Right ventricle myocardium superior (tissue), 1 donor: ENCODE measurements at regions not wholly inside any gene's neighbourhood (a gene's known extent, or its start where the extent isn't known, plus 50 kb on each side); places are given as distances from the start of the nearest gene placed in this dataset.

Source experiments
- ATAC-seq: fragments of 200-7000 bp; cut with Tn5 transposase; one replicate; pipeline ENCODE4 v1.9.1; 2020; ENCODE audit warnings: mild to moderate bottlenecking; ENCODE audit not compliant: poor library complexity
- DNase-seq: peaks from one replicate; pipeline ENCODE4 v3.0.0-alpha.2; 2020
- intact Hi-C: fragments of 100-400 bp; cut with DNase I; formaldehyde crosslinking; loops from one replicate; pipeline ENCODE4 v1.11.2; 2022
- donor health status: DM: no; HTN: yes; CAD: no; lungs with severe emphysema.

- intact Hi-C loops, result no loop called here
- ATAC-seq, result peak; percentile 81
- DNase-seq, result no peak
Observed at GRCh38 chr5:168147568-168148360, 143.7 kb upstream of the WWC1 start.

GRCh38 chr5:168151041-168151440 is 140.4 kb upstream of the WWC1 start:
- intact Hi-C loops, result no loop called here
- DNase-seq, result no peak
- no peak for ATAC-seq

DNA sequence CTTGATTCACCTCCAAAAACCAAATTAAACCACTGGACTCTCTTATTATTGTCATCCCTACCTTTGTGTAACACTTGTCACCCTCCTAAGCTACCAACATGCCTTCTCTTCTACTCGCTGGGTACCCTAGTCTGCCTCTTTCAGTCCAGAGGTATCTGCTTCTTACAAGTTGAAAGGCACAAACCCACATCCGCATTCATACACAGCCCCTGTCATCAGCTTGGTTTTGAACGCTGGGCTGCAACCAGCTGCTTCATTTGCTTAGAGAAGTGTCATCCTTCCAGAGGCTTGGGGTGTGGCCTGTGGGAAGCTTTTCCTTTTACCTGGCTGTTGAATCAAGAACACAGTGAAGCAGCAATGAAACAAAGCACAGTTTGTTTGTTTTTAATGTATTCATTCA is 138.8 kb upstream of the WWC1 start:
- intact Hi-C loops, result no loop called here
- no peak for DNase-seq

DNA sequence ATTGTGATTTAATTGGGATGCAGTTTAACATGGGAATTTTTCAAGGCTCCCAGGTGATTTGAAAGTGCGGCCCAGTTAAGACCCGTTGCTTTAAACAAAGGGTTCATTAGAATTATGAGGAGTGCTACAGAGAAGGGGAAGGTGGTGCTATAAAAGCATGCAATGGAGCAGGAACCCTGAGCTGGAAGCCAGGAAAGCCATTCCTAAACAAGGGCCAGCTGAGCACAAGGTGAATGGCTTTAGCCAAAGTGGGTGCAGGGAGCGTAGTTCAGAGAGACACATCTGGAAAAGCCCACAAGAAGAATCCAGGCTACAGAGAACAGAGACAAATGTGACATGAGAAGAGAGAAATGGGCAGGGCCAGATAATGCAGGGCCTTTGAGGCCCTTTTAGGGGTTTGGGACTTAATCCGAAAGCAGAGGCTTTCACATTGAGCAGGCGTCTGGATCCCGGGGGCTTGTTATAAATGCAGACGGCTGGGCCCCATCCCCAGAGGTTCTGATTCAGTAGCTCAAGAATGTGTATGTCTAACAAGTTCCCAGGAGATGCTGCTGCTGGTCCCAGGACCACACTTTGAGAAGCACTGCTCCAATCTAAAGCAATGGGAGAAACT is 138.1 kb upstream of the WWC1 start:
- intact Hi-C loops, result no loop called here
- peak; percentile 45 for ATAC-seq
- no peak for DNase-seq

More for the DNA sequence above, 138.8 kb upstream of the WWC1 start:
- ATAC-seq, result no peak

GRCh38 chr5:168153876-168154270 is 137.6 kb upstream of the WWC1 start:
- ATAC-seq, result no peak
- intact Hi-C loops, result no loop called here
- DNase-seq, result no peak

DNA sequence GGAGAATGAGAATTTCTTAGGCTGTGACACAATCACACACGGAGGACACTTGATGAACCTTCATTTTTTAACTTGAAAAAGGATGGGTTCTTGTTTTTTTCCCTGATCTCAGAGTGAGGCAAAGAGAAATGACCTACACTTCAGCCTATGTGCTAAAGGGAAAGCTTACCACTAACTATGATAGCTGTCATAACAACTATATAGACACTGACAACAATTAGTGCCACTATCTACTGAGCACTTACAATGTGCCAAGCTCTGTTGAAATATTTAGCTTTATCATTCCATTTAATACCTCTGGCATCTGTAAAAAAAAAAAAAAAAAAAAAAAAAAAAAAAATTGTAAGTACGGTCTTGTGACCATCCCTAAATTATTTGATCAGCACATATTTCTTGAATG is 135.9 kb upstream of the WWC1 start:
- peak; percentile 77 for ATAC-seq
- no peak for DNase-seq
- intact Hi-C loops, result no loop called here

- ATAC-seq (no peak), DNase-seq (no peak)
- intact Hi-C loops, result no loop called here
Observed at GRCh38 chr5:168156170-168156569, 135.3 kb upstream of the WWC1 start.

- intact Hi-C loops, result no loop called here
- DNase-seq, result no peak
- ATAC-seq, result no peak
Observed at GRCh38 chr5:168157141-168157540, 134.3 kb upstream of the WWC1 start.

DNA sequence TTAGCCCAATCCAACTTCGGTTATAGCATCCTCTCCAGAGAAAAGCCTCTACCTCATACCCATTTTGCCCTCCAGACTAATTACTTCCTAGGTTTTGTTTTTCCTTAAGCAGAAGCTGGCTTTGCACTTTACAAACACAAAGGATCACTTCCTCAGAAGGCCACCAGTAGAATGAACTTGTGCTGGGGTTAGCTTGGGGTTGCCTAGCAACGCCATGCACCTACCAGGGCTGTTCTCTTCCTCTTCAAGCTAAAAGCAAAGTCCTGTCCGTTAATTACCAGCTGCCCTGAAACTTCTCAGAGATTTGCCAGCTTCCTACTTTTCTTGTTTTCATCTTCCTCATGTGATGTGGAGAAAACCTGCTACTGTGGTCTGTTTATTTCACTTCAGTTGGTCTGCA is 132.0 kb upstream of the WWC1 start:
- DNase-seq (no peak), ATAC-seq (no peak)
- intact Hi-C loops, result no loop called here

- intact Hi-C loops, result no loop called here
- DNase-seq, result no peak
- ATAC-seq, result no peak
Observed at GRCh38 chr5:168162464-168162863, 129.0 kb upstream of the WWC1 start.

GRCh38 chr5:168163966-168164365 is 127.5 kb upstream of the WWC1 start:
- DNase-seq, result no peak
- intact Hi-C loops, result no loop called here
- no peak for ATAC-seq

GRCh38 chr5:168165221-168165914 is 126.1 kb upstream of the WWC1 start:
- no peak for DNase-seq
- no peak for ATAC-seq
- intact Hi-C loops, result no loop called here

DNA sequence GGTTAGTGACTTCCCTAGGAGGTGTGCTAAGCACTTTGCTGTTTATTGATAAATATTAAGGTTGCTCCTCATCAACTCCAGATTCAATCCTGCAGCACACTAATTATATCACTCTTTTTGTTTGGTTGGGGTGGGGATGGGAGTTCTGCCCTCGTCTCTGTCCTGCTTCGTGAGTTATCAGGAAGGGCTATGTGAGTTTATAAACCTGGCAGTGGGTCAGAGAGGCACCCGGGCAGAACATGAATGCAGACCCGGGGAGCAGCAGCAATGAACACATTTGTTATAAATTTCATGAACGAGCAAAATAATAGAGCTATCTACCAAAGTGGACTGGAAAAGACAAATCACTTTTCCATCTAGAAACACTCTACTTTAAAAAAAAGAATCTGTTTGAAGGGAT is 125.5 kb upstream of the WWC1 start:
- ATAC-seq (no peak), DNase-seq (no peak)
- intact Hi-C loops, result no loop called here

GRCh38 chr5:168167338-168167737 is 124.1 kb upstream of the WWC1 start:
- ATAC-seq (no peak), DNase-seq (no peak)
- intact Hi-C loops, result no loop called here

GRCh38 chr5:168168978-168169698 is 122.3 kb upstream of the WWC1 start:
- intact Hi-C loops, result no loop called here
- ATAC-seq (peak; percentile 73), DNase-seq (peak; percentile 50)

DNA sequence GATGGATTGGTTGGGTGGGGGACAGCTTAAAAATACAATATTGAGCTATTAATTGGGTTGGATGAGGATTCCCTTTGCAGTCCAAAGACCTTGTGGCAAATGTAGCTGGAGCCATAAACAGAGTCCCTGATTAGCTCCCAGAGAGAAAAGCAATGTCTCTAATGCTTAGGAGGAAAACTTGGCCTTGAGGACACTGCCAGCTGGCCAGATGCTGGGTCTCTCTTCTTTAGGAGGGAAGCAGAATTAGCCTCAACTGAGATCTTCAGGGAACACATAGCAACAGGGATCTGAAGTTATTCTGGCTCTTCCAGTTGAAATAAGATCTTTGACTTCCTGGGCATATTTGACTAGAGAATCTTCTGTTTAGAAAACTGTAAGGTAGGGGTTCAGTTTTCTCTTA is 121.7 kb upstream of the WWC1 start:
- ATAC-seq (no peak), DNase-seq (no peak)
- intact Hi-C loops, result no loop called here

DNA sequence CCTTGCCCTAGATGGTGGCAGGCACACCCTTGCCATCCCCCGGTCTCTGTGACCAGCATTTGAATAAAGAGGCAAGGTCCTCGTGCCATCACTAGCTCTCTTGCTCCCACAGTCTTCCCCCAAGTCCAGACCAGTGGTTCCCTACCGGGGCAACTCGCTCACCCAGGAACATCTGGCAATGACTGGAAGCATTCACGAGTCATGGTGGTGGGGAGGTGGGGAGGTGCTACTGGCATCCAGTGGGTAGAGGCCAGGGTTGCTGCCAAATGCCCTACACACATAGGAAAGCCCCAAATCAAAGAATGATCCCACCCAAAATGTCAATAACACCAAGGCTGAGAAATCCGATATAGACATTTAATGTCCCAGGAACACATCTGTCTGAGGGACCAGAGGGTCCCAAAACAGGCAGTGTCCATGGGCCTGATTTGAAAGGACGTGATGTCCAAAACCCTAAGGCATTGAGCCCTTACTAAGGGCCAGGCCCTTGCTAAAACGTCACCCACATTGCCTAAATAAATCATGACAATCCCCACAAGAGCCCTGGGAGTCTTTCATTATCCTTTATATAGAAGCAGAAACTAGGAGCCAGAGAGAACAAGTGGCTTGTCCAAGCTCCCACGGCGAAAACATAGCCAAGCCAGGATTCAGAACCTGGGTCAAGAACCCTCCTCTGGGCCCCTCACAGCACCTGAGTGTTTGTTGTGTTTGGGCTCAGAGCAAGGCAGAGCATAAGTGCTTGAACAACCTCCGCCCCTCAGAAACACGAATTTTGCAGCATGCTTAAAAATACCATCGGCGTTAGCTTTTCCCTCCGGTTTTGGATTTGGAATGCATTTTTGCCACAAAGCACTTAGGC is 119.3 kb upstream of the WWC1 start:
- ATAC-seq, result peak; percentile 33
- DNase-seq, result no peak
- intact Hi-C loops, result no loop called here

GRCh38 chr5:168172760-168173223 is 118.7 kb upstream of the WWC1 start:
- intact Hi-C loops, result no loop called here
- DNase-seq, result no peak
- peak; percentile 53 for ATAC-seq
